ENCODE measurements at regions not wholly inside any gene's neighbourhood (a gene's known extent, or its start where the extent isn't known, plus 50 kb on each side); places are given as distances from the start of the nearest gene placed in this dataset.

DNA sequence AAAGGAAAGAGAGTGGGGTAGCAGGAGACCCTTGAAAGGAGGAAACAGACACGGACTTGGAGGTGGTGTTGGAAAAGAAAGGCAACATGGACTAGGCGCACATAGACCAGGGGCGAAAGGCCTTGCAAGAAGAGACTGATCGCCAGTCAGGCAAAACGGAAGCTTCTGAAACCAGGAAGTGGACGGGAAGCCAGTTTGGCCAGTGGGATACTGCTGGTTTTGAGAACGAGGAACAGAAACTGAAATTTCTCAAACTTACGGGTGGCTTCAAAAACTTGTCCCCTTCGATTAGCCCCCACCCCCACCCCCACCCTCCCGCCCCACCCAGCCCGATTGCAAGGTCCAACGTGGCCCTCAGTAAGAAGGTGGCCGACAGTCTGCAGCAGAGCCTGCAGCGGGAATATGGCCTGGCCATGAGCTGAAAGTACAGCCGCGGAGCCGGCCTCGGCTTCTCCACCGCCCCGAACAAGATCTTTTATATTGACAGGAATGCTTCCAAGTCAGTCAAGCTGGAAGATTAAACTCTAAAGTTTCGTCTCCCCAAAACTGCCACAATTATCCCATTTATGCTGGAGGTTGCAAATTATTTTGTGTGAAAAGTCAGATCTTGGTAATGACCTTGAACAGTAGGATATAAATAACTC, 364.7 kb downstream of the BCAT1 start:
- TF ChIP-seq, protein P1, sequence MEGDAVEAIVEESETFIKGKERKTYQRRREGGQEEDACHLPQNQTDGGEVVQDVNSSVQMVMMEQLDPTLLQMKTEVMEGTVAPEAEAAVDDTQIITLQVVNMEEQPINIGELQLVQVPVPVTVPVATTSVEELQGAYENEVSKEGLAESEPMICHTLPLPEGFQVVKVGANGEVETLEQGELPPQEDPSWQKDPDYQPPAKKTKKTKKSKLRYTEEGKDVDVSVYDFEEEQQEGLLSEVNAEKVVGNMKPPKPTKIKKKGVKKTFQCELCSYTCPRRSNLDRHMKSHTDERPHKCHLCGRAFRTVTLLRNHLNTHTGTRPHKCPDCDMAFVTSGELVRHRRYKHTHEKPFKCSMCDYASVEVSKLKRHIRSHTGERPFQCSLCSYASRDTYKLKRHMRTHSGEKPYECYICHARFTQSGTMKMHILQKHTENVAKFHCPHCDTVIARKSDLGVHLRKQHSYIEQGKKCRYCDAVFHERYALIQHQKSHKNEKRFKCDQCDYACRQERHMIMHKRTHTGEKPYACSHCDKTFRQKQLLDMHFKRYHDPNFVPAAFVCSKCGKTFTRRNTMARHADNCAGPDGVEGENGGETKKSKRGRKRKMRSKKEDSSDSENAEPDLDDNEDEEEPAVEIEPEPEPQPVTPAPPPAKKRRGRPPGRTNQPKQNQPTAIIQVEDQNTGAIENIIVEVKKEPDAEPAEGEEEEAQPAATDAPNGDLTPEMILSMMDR (IDR thresholded peaks at IDR 0.05), result no peak
- no peak for TF ChIP-seq POLR2AphosphoS5 (IDR thresholded peaks at IDR 0.05; ENCODE audit: low read depth, low read length)
- TF ChIP-seq, protein P2, sequence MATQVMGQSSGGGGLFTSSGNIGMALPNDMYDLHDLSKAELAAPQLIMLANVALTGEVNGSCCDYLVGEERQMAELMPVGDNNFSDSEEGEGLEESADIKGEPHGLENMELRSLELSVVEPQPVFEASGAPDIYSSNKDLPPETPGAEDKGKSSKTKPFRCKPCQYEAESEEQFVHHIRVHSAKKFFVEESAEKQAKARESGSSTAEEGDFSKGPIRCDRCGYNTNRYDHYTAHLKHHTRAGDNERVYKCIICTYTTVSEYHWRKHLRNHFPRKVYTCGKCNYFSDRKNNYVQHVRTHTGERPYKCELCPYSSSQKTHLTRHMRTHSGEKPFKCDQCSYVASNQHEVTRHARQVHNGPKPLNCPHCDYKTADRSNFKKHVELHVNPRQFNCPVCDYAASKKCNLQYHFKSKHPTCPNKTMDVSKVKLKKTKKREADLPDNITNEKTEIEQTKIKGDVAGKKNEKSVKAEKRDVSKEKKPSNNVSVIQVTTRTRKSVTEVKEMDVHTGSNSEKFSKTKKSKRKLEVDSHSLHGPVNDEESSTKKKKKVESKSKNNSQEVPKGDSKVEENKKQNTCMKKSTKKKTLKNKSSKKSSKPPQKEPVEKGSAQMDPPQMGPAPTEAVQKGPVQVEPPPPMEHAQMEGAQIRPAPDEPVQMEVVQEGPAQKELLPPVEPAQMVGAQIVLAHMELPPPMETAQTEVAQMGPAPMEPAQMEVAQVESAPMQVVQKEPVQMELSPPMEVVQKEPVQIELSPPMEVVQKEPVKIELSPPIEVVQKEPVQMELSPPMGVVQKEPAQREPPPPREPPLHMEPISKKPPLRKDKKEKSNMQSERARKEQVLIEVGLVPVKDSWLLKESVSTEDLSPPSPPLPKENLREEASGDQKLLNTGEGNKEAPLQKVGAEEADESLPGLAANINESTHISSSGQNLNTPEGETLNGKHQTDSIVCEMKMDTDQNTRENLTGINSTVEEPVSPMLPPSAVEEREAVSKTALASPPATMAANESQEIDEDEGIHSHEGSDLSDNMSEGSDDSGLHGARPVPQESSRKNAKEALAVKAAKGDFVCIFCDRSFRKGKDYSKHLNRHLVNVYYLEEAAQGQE (IDR thresholded peaks at IDR 0.05; ENCODE audit: insufficient read depth in 1 of 2, low read depth in 2 of 2, low read length in 1 of 2), result no peak
- TF ChIP-seq TCF7L2 (IDR thresholded peaks at IDR 0.05; ENCODE audit: low read depth, low read length), result no peak

Data from Panc1 (cell line).